ENCODE measurements at regions not wholly inside any gene's neighbourhood (a gene's known extent, or its start where the extent isn't known, plus 50 kb on each side); places are given as distances from the start of the nearest gene placed in this dataset.

DNA sequence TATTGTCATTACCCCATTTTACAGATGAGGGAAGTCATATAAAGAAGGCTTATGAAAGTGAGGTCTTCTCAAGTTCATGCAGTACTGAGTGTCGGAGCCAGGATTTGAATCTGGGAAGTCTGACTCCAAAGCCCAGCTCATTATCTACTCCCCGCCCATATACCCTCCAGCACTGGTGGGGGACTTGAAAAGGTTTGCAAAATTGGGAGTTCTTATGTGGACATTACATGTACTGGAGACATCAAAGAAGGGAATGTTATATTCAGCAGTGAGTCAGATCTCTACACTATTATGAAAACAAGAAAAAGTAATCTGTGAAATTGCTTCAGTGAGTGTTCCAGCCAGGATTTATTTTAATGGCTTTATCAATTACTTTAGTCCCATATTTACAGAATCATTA, 185.2 kb upstream of the CADPS start:
- no peak for TF ChIP-seq POLR2A (IDR thresholded peaks at IDR 0.05; ENCODE audit: low read depth, low read length)
- no peak for TF ChIP-seq POLR2AphosphoS5 (IDR thresholded peaks at IDR 0.05; ENCODE audit: low read depth, low read length)

Measured in GM12892 (cell line).